Mesothelial cell of epicardium (in vitro differentiated cells): ENCODE measurements at regions not wholly inside any gene's neighbourhood (a gene's known extent, or its start where the extent isn't known, plus 50 kb on each side); places are given as distances from the start of the nearest gene placed in this dataset.
"Not testable (repeated sequence)": the region's sequence is repeated elsewhere in the genome, so short reads cannot be mapped to it uniquely, and the experiment has no call there.

Experiments
- DNase-seq, 2 experiments: peaks; one replicate each; pipeline ENCODE4 v3.0.0; 2021; ENCODE audit warnings: low spot score in 2 of 2; ENCODE audit not compliant: unreplicated experiment in 2 of 2
- H3K27ac Mint-ChIP-seq: 2 replicates; pipeline ENCODE4 v1.8.0; 2021; ENCODE audit warnings: mixed read lengths
- H3K27me3 Mint-ChIP-seq: 2 replicates; pipeline ENCODE4 v1.8.0; 2021; ENCODE audit warnings: low read depth, mixed read lengths
- H3K36me3 Mint-ChIP-seq: 2 replicates; pipeline ENCODE4 v1.8.0; 2021; ENCODE audit warnings: mixed read lengths
- H3K4me1 Mint-ChIP-seq: 2 replicates; pipeline ENCODE4 v1.8.0; 2021; ENCODE audit warnings: mixed read lengths
- H3K4me3 Mint-ChIP-seq: 2 replicates; pipeline ENCODE4 v1.8.0; 2021; ENCODE audit warnings: mild to moderate bottlenecking, moderate library complexity, mixed read lengths
- H3K9me3 Mint-ChIP-seq: 2 replicates; pipeline ENCODE4 v1.8.0; 2021; ENCODE audit warnings: mixed read lengths
- CTCF ChIP-seq: fragments of 200-600 bp; sonication (generic); IDR thresholded peaks from one replicate; pipeline ENCODE4 v1.5.0; 2021; ENCODE audit warnings: antibody characterized with exemption; ENCODE audit not compliant: unreplicated experiment

- H3K4me1 Mint-ChIP-seq, result no peaks in the 10 kb centered on the region
These were observed 87.1 kb upstream of the STEAP1 start for GRCh38 chr7:90067171-90067570.

DNA sequence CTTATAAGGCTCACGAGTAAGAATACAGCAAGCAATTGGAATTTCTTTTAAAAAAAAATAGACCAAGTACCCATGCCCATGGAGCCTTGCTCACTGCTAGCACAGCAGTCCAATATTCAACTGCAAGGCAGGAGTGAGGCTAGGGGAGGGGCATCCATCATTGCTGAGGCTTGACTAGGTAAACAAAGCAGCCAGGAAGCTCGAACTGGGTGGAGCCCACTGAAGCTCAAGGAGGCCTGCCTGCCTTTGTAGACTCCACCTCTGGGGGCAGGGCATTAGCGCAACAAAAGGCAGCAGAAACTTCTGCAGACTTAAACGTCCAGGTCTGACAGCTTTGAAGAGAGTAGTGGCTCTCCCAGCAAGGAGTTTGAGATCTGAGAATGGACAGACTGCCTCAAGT is 84.0 kb upstream of the STEAP1 start:
- not testable (repeated sequence) for H3K4me1 Mint-ChIP-seq, H3K36me3 Mint-ChIP-seq, H3K9me3 Mint-ChIP-seq, H3K27me3 Mint-ChIP-seq, DNase-seq, H3K4me3 Mint-ChIP-seq, H3K27ac Mint-ChIP-seq

More at GRCh38 chr7:90067171-90067570, 87.1 kb upstream of the STEAP1 start:
- DNase-seq, result no peak
- Mint-ChIP-seq H3K9me3 (no peaks in the 10 kb centered on the region), H3K36me3 (no peaks in the 10 kb centered on the region), H3K27me3 (no peaks in the 10 kb centered on the region), H3K27ac (no peak overlapping the region), H3K4me3 (no peak overlapping the region)
- TF ChIP-seq CTCF, result no peak

- Mint-ChIP-seq H3K27ac (no peak overlapping the region), H3K9me3 (peaks cover 9% of the 10 kb centered on the region), H3K27me3 (no peaks in the 10 kb centered on the region), H3K4me3 (no peak overlapping the region), H3K4me1 (no peaks in the 10 kb centered on the region), H3K36me3 (no peaks in the 10 kb centered on the region)
- TF ChIP-seq CTCF, result no peak
- no peak for DNase-seq
These were observed 75.3 kb upstream of the STEAP1 start for GRCh38 chr7:90078921-90079320.

- no peaks in the 10 kb centered on the region for H3K36me3 Mint-ChIP-seq
- no peak overlapping the region for H3K27ac Mint-ChIP-seq
- H3K4me3 Mint-ChIP-seq, result no peak overlapping the region
- H3K9me3 Mint-ChIP-seq, result no peaks in the 10 kb centered on the region
- no peak for DNase-seq
- peaks cover 4% of the 10 kb centered on the region for H3K27me3 Mint-ChIP-seq
- H3K4me1 Mint-ChIP-seq, result no peaks in the 10 kb centered on the region
- TF ChIP-seq CTCF, result no peak
These were observed 72.6 kb upstream of the STEAP1 start for GRCh38 chr7:90081621-90082020.

GRCh38 chr7:90092506-90092905 is 61.8 kb upstream of the STEAP1 start:
- DNase-seq, result no peak
- H3K36me3 Mint-ChIP-seq, result no peaks in the 10 kb centered on the region
- H3K27me3 Mint-ChIP-seq, result peaks cover 2% of the 10 kb centered on the region
- no peaks in the 10 kb centered on the region for H3K4me1 Mint-ChIP-seq
- TF ChIP-seq CTCF, result no peak
- no peak overlapping the region for H3K4me3 Mint-ChIP-seq
- H3K9me3 Mint-ChIP-seq, result peaks cover 11% of the 10 kb centered on the region
- no peak overlapping the region for H3K27ac Mint-ChIP-seq

GRCh38 chr7:90094030-90094429 is 60.2 kb upstream of the STEAP1 start:
- Mint-ChIP-seq H3K27me3 (peaks cover 2% of the 10 kb centered on the region), H3K27ac (no peak overlapping the region), H3K36me3 (no peaks in the 10 kb centered on the region), H3K4me1 (no peaks in the 10 kb centered on the region), H3K4me3 (no peak overlapping the region), H3K9me3 (peaks cover 11% of the 10 kb centered on the region)
- no peak for DNase-seq
- no peak for TF ChIP-seq CTCF
